Activated CD8-positive, alpha-beta memory T cell treated with anti-CD3 and anti-CD28 coated beads, Interleukin-2, amount 50 U/mL, for 24 hours (primary cell): ENCODE measurements at regions not wholly inside any gene's neighbourhood (a gene's known extent, or its start where the extent isn't known, plus 50 kb on each side); places are given as distances from the start of the nearest gene placed in this dataset.

Experiments used
- DNase-seq: peaks from one replicate; pipeline ENCODE4 v3.0.0-alpha.2; 2020; ENCODE audit errors: extremely low read depth

DNA sequence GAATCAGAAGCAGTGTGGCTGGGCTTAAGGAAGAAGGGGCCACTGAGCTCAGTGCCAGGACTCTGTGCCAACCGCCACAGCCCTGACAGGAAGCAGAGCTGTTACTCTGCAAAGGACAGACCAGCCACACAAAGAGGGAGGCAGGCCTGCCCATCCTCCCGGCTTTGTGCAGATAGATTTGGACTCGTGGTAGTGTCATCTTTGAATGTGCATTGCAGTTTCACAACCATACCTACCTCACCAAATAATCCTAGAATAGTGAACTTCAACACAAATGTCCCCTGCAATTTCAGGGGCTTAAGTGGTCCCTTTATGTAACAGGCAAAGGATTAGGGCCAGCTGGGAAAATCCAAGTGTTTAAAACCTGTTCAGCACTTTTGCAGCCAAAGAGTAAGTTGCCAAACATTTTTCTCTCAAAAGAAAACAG lies 55.1 kb upstream of the CLDN10 start:
- DNase-seq: no peak

DNA sequence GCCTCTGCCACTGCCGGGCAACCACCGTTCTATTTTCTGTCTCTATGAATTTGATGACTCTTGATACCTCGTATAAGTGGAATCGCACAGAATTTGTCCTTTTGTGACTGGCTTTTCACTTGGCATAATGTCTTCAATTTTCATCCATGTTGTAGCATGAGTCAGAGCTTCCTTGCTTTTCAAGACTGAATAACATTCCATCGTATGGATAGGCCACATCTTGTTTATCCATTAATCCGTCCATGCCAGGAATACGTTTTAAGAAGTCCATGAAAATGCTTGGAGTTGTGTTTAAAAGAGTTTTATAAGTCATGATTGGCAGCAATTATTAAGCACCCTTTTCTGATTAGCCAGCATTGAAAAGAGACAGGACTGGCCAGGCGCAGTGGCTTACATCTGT lies 53.6 kb upstream of the CLDN10 start:
- no peak for DNase-seq

DNA sequence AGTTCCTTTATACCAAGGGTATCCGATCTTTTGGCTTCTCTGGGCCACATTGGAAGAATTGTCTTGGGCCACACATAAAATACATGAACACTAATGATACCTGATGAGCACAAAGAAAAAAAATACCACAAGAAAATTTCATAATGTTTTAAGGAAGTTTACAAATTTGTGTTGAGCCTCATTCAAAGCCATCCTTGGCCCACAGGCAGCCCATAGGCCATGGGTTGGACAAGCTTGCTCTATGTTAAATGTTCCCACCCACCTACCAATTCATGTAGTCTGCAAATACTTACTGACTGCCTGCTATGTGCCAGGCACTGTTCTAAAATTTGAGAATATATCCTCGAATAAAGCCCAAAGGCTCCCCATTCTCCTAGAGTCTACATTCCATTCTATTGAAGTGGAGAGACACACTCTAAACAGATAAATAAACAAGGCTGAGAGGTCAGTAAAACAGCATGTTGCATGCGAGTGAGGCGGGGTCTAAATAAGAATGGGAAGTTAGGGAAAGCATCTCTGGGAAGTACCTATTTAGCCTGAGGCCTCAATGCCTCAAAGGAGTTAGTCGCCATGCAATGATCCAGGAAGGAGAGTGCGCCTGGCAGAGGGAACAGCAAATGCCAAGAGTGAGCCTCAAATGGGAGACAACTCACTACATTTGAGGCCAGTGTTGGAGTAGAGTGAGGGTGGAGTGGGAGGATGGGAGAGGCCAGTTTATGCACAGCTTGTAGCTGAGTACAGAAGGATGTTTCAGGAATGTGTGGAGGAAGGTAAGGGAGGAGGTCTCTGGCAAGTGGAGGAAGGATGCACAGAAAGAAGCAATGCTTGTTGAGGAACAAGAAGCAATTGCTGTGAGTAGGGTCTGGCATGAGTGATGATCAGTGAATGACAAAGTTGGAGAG lies 52.5 kb upstream of the CLDN10 start:
- DNase-seq: no peak

DNA sequence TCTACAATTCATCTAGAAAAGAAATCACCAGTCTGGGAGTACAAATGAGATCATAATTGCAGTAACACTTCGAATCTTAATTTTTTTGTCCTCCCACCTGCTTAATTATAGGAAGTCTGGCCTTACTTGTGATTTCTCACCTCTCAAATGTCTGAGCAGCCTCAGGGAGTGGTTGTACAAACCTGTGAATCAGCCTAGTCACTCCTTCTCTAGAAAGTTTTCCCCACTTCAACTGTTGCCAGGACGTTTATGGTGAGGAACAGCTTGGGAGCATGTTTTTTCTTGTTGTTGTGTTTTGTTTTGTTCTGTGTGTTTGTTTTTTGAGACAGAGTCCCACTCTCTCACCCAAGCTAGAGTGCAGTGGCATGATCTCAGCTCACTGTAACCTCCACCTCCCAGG lies 50.3 kb upstream of the CLDN10 start:
- no peak for DNase-seq
